ELR (cell line): ENCODE measurements at regions not wholly inside any gene's neighbourhood (a gene's known extent, or its start where the extent isn't known, plus 50 kb on each side); places are given as distances from the start of the nearest gene placed in this dataset.

Experiments used
- DNase-seq: peaks from one replicate; pipeline ENCODE4 v3.0.0-alpha.2; 2015; ENCODE audit warnings: low read depth

DNA sequence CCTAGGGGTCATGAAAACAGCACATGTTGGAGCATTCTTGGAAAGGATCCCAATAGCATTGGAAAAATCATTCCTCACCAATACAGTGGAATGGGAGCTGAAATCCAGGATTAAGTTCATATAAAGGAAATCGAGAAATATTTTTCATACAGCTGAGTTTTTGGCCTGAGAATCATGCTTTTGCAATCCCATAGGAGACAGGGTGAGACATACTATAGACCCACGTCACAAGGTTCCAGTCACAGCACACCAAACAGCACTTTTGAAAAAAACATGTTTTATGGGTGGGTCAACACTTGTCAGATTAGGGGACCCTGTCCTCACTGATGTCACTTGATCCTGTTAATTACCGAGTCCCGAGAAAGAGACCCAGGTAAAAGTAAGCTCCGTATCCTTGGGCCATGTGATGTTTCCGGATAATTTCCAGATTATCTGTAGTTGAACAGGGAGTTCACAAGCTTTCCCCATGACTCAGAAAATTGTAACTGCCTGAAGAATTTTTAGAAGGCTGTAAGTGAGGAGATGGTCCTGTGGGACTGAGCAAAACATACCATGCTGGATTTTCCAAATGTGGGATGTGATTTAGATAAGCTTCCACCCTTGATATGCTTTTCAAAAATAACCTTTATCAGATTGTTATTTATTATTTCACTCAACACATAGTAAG is 80.9 kb upstream of the TLR3 start:
- no peak for DNase-seq

DNA sequence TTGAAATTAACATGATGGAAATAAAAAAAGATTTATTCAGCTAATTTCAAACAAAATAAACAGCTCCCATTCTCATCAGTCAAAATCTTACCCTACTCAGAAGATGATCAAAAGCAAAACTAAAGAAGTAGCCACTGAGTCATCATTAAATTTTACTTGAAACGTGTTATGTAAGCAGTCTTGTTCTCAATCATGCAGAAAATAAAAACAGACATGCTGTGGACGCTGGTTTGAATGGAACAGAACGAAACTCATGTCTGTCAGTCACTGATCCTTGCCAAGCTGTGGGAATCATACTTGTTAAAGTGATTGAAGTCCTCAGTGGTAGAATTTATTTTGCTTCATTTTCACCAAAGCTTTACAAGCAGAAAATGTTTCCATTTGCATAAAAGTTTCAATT is 77.2 kb upstream of the TLR3 start:
- DNase-seq: no peak

DNA sequence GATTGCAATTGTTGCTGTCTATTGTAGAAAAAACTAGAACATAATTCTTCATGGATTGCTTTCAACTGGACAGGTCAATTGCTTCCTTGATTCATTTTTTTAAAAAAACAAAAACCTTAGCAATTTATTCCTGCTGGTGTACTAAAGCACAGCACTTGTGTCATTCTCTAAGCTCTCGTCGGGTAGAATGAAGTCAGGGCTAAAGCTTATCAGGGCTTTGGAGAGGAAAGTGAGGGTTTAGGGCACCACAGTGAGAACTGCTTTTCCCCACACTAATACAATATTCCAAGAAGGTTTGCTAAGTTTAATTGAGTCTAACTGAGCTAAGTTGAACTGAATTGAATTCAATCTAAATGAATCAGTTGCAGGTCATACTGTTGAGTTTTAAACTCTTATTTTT is 76.4 kb upstream of the TLR3 start:
- no peak for DNase-seq

DNA sequence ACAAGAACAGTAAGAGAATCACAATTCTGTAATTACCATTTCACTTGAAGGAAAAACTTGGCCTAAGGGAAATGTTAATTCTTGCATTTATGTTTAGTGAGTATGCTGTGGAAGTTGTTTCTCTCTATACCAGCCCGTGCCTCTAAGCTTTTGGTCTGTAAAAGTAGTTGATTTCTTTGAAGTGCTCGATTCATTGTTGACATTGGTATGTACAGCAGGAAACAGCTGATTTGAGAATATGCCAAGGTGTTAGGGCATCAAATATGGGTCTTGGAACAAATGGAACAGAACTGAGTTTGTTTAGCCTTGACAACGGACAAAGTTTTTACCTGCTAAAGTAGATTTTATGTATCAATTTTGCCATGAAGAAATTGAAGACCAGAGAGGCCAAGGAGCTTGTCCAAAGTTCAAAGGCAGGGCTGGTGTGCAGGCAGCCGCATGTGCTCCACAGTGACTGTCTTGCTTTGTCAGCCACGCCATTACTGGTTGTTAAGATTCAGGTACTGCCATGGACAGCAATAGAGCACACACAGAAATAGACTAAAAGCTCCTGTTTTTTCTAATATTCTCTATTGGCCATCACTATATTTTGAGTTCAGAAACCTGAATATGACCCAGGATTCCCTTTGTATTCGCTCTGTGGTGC is 75.5 kb upstream of the TLR3 start:
- DNase-seq: no peak

DNA sequence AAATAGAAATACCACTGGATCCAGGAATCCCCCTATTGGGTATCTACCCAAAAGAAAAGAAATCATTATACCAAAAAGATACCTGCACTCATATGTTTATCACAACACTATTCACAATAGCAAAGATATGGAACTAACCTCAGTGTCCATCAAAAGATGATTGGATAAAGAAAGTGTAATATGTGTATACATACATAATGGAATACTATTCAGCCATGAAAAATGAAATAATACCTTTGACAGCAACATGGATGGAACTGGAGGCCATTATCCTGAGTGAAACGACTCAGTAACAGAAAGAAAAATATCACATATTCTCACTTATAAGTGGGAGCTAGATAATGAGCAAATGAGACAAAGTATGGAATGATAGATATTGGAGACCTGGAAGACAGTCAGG is 74.2 kb upstream of the TLR3 start:
- DNase-seq: no peak

DNA sequence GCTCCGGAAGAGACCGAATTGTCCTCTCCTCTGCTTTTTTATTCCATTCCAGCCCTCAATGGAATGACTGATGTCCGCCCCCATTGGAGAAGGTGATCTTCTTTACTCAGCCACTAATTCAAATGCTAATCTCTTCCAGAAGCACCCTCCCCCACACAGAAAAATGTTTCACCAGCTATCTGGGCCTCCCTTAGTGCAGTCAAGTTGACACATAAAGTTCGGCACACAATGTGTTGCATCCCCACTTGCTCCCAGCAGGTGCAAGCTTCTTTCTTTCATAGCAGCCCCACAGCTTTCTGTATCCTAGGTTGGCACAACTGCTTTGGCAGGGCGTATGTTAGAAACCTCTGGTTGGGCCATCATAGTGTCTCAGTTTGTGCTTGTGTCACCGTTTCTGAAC is 73.3 kb upstream of the TLR3 start:
- DNase-seq: no peak

DNA sequence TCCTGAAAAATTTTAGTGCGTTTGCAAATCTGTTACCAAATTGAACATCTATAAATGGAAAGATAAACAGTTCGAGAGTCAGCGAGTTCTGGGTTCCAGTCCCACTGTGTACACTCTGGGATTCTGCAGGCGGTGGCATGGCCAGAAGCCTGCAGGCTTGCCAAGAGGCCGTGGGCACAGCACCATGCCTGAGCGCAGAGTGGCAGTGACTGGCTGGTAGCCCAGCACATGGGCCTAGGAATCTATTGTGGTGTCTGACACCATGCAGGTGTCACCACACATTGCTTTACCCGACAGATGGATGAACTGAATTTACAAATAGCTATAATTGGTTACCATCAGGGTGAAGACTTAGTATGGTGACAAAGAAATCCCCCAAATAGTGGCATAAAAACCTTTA is 71.7 kb upstream of the TLR3 start:
- DNase-seq: no peak

DNA sequence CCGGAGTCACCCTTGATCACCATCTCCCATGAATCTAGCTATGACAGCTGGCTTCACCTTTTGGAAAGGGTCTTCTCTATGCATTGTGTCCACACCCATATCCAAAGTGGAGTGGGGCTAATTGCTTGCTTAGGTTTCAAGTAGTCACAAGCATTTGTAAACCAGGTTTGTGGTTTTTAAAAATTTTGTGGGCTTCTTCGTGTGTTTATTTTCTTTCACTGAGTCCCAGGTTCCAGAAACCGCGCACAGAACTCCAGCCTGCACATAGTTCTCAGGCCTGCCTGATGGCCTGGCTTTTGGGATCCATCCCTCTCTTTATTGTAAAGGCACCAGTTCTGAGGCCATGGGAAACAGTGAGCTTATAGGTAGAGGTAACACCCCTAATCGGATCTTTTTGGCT is 70.2 kb upstream of the TLR3 start:
- no peak for DNase-seq

DNA sequence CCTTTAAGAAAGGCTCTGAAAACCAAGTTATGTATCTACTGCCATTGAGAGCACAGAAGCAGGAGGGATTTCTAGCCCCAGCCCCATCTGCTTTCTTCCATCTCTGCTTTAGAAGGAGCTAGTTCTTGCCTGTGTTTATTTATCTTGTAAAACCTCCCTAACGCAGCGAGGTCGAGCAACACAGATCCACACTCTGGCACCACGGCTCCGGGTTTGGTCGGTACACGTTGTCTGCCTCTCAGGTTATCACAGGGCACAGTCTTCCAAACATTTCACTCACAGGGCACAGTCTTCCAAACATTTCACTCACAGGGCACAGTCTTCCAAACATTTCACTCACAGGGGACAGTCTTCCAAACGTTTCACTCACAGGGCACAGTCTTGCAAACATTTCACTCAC is 69.7 kb upstream of the TLR3 start:
- no peak for DNase-seq

DNA sequence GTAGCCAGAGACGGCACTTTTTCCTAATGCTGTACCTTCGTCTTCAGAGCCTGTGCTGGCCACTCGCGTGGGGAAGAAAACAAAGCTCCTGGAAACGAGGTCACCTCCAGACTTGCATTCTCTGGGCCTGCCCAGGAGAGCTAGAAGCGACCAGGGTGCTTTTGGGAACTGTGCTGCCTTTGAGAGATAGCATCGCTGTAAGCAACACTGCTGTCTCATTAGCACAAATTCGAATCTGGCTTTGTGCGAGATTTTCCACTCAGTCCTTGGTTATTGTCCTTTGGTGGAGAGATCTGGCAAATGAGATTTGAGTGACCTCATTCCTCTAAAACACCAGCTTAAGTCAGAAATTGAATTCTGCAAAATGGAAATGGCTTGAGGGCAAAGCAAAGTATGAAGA is 66.1 kb upstream of the TLR3 start:
- no peak for DNase-seq

DNA sequence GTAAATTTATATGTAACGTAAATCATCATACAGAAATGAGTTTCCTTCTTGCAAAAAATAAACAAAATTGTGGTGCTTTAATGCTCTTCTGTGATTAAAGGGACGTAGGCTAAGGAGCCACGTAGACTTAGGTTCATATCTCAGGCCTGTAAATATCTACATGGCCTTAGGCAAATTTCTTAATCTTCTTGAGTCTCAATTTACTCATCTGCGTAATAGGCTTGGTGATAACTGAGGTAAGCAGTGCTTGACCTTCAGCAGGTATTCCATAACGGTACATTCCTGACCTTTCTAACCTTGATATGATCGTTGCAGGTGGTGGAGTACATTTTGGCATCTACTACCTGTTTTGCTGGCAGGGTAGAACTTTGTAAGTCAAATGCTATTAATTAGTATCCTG is 65.2 kb upstream of the TLR3 start:
- no peak for DNase-seq

DNA sequence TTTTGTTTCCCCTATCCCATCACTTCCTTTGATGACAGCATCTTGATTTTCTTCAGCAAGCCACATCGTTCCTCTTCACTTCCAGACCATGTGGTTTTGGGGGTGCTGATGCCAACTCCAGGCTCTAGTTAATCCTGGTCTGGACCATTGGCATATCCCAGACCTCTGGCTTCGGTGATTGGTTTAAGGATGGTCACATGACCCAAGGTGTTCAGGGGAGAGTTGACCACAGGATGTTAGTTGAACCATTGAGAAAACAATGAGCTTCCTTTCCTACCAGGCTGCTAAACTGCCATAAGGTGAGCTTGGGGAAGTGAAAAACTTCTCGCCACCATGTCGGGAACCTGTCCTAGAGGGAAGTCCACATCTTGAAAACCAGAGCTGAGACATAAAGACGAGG is 60.9 kb upstream of the TLR3 start:
- no peak for DNase-seq

DNA sequence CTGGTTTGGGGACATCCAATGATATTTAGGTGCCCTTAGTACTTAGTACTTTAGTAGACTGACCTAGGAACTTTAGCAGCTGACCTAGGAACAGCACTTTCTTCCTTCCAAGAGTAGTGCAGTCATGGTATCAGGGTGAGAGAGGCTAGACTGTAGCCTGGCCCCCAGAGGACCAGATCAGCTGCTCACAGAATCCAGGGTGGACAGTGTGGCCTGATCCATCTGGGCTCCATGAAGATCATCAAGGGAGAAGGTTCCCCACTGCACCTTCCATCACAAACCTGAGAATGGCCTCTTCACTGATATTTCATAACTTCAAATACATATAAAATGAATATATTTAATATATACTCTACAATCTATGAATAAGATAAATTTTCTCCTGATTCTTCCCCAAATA is 59.0 kb upstream of the TLR3 start:
- no peak for DNase-seq

DNA sequence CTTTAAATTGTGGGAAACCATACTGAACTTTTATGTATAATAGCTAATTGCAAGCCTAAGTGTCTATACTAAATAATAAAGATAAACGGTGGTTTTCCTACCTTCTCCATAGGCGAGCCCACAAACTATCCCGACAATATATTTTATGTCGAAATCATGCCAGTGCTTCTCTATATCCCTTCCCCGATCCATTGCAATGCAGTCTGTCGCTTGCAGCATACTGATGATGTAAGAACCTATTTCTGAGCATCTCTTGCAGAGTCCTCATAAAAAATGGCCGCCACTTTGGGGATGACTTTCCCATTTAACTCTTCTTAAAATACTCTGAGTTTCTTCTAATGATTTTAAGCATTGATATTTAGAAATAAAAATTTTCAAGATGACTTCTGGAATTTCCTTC is 58.1 kb upstream of the TLR3 start:
- DNase-seq: no peak

DNA sequence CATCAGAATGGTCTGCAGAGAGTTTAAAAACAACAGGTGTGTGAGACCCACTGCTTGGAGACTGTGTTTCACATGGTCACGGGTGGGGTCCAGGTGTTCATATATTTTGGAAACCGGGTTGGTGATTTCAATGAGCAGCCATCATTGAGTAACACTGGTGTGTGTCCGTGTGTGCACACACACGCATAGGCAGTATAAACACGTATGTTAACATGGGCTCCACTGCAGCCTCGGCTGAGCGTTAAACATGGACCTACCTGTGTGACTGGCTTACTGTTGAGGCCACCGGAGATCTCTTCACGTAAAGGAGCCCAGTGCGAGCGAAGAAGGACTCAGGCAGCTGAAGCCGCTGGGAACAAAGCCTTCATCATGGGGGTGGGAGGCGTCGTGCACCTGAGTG is 56.9 kb upstream of the TLR3 start:
- DNase-seq: no peak

DNA sequence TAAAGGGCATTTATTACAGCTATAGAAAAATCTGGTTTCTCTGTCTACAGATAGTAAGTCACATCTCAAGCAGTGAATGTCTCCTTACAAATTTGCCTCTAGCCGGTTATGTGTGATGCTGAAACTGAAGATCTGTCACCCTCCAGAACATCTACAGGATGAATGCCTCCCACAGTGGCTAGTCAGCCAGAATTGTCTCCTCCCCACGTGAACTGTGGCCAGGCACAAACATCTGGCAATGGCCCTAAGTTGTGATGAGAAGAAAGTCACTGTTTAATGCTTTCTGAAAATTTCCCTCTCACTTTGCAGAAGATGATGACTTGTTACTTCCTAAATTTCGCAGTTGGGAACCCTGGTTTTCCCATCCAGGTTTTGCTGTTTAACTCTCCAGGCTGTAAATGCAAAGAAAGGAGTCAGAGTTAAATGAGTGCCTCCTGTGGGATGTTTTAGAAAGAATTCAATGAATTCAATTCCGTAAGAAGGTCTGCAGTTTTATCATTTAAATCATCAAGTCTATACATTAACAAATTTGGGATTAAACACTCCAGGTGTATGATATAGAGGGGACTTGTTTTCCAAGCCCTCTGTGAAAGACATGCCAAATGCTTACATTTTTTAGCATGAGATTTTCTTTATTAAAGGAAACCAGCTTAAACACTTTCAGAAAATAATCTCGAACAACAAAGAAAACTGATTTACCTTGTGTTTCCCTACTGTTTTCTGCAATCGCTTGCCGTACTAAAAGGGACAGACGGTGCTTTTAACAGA is 55.4 kb upstream of the TLR3 start:
- DNase-seq: no peak

DNA sequence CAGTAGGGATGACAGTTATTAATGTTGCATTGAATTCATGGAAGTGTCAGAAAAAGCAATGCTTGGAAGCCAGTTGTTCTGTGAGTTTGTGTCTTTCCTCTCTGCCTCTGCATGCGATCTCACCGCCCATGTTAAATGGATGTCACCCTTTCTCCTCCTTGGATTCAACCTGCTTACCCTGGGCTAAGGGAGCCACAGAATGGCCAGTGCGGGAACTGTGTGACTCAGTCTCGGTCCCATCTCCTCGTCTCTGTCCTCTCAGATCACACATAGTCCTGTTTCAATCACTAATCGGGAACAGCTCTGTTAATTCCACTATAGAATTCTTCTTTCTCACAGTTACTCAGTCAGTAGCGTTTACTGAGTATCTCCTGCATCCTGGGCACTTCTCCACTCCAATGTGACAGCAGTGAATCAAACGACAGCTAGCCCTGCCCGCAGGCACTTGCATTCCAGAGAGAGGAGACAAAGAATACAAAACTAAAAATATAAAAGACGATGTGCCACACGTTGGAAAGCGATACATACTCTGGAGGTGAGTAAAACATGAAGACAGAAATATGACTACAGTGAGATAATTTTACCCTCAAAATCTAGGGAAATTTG is 53.6 kb upstream of the TLR3 start:
- DNase-seq: no peak

DNA sequence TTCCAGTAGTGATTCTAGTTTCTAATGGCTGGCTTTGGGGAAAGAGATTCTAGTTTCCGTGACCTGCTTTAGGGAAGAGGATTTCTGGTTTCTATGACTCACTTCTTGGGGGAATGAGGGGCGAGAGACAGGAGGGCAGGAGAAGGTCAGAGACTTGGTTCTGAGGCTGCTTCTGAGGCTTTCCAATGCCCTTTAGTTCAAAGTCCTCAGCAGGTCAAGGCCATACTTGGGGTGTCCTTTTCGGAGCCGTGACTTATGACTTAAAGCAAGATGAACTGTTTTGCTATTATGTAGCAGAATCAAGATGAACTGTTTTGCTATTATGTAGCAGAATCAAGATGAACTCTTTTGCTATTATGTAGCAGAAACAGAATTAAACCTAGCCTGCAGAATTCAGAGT is 52.2 kb upstream of the TLR3 start:
- DNase-seq: no peak

DNA sequence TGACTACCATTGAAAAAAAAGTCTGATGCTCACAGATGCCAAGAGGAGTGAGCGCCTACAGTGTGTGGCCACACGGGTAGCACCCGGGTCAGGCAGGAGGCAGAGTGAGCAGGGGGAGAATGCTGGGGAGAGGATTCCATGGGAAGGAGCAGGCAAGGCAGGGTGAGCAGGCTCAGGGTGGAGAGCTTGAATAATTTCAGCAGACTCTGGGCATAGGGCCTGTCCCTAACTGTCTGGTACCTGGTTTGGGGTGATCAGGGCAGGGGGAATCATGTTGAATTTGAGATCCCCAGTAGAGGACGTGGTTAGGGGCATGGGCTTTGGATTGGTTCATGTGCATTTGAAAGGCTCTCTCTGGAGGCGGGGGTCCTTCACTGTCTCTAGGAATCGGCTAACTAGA is 51.2 kb upstream of the TLR3 start:
- DNase-seq: no peak

DNA sequence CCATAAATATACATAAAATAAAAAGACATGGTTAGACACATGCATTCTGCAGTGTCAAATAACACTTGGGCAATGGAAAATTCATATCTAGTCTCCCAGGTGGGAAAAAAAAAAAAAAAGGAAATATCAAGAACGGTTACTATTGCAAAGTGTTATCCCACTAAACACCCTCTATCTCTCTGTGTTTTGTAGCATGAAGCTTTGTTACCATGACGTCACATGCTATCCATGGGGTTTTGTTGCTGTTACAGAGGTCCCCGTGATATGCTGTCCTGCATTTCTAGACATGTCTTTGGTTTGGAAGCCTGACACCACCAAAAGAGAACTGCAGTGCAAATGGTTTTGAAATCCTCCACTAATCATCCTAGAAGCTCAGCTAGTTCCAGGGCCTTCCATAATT is 50.7 kb upstream of the TLR3 start:
- no peak for DNase-seq

DNA sequence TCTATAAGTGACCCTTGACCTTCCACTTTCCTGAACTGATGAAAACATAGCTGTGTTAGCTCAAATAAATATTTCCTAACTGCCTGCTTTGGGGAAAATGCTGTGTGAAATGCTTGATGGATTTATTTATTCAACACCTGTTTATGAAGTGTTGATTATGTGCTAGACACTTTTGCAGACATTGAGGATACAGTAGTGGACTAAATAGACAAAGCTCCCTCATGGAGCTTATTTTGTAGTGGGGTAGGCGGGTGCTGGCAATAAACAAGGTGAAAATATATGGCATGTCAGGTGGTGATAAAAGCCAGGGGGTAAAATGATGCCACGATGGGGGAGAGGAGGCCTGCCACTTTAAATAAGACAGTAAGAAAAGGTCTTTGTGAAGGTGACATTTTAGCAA is 50.2 kb upstream of the TLR3 start:
- DNase-seq: no peak
